ENCODE measurements at regions not wholly inside any gene's neighbourhood (a gene's known extent, or its start where the extent isn't known, plus 50 kb on each side); places are given as distances from the start of the nearest gene placed in this dataset.
"Not testable (repeated sequence)": the region's sequence is repeated elsewhere in the genome, so short reads cannot be mapped to it uniquely, and the experiment has no call there.

DNA sequence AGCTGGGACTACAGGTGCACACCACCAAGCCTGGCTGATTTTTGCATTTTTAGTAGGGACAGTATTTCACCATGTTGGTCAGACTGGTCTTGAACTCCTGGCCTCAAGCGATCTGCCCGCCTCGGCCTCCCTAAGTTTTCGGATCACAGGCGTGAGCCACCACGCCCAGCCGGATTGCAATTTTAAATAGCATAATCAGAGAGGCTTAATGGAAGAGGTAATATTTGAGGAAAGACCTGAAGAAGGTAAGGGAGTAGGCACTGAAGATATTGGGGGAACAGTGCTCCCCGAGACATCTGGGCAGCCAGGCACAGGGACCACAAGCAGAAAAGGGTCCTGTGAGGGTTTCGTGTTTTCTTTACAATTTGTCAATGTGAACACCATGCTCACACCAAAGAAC is 61.4 kb upstream of the USP6NL start:
- FAIRE-seq (no peak), DNase-seq (no peak)
- no peaks in the 10 kb centered on the region for H3K36me3 ChIP-seq (ENCODE audit: control insufficient read depth in 3 of 3, insufficient read depth in 2 of 3, low read depth in 1 of 3, low read length in 3 of 3)
- H3K27ac ChIP-seq (ENCODE audit: low read depth in 1 of 3, low read length in 2 of 3): no peak overlapping the region
- no peaks in the 10 kb centered on the region for H3K4me1 ChIP-seq (ENCODE audit: control insufficient read depth in 3 of 3, insufficient read depth in 2 of 3, low read depth in 1 of 3, low read length in 2 of 3)
- no peaks in the 10 kb centered on the region for H3K27me3 ChIP-seq (ENCODE audit: control insufficient read depth in 3 of 3, insufficient read depth in 3 of 3, low read length in 3 of 3)
- H3K9me3 ChIP-seq (ENCODE audit: control insufficient read depth in 2 of 2, insufficient read depth in 1 of 2, low read depth in 1 of 2, low read length in 1 of 2): no peaks in the 10 kb centered on the region
- no peak overlapping the region for H3K4me3 ChIP-seq (ENCODE audit: low read depth in 1 of 3, low read length in 3 of 3)
- WGBS, 3 donors: 88 to 94% (median 94%) methylated on average over 9 of the region's 9 CpGs

- Histone ChIP-seq H3K27ac (ENCODE audit: low read depth in 1 of 3, low read length in 2 of 3) (no peak overlapping the region), H3K4me3 (ENCODE audit: low read depth in 1 of 3, low read length in 3 of 3) (no peak overlapping the region), H3K4me1 (ENCODE audit: control insufficient read depth in 3 of 3, insufficient read depth in 2 of 3, low read depth in 1 of 3, low read length in 2 of 3) (no peaks in the 10 kb centered on the region), H3K36me3 (ENCODE audit: control insufficient read depth in 3 of 3, insufficient read depth in 2 of 3, low read depth in 1 of 3, low read length in 3 of 3) (no peaks in the 10 kb centered on the region), H3K27me3 (ENCODE audit: control insufficient read depth in 3 of 3, insufficient read depth in 3 of 3, low read length in 3 of 3) (no peaks in the 10 kb centered on the region), H3K9me3 (ENCODE audit: control insufficient read depth in 2 of 2, insufficient read depth in 1 of 2, low read depth in 1 of 2, low read length in 1 of 2) (no peaks in the 10 kb centered on the region)
- 46 to 70% (median 65%) methylated on average over 10 of the region's 10 CpGs for WGBS, 3 donors
- no peak for FAIRE-seq
- no peak for DNase-seq
Measured at GRCh38 chr10:11670381-11670780, 58.9 kb upstream of the USP6NL start.

DNA sequence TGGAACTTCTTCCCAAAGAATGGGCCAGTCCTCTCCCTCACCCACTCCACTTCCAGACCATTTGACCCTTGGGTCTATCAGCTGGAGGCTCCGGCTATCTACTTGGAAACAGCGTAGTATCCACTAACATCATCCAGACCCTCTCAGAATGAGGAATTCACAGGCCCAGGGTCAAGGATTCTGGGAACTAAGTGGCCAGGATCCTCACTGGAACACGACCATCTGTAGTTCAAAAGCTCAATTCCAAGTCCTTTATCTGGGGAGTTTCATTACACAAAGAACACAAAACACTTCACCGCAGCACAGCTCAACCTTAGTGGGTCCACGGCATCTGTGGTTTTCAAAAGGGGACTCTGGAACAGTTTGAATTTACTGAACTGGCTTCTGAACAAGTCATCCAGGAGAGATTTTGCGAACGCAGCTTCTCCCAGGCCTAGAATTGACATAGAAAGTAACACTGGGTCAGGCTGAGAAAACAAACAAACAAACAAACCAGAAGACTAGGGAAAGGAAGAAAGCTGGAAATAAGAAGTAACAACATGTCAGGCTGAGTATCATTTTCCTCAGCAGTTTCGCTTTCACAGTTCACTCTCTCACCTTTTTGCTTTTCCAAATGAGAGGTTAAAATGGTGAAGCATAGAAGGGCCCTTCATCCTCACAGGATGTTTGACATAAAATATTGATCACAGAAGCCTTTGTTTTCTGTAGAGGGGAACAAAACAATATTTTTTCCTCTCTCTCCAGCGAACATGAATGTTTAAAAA is 57.6 kb upstream of the USP6NL start:
- FAIRE-seq (no peak), DNase-seq (no peak)
- H3K9me3 ChIP-seq (ENCODE audit: control insufficient read depth in 2 of 2, insufficient read depth in 1 of 2, low read depth in 1 of 2, low read length in 1 of 2): no peaks in the 10 kb centered on the region
- no peak overlapping the region for H3K27ac ChIP-seq (ENCODE audit: low read depth in 1 of 3, low read length in 2 of 3)
- H3K4me3 ChIP-seq (ENCODE audit: low read depth in 1 of 3, low read length in 3 of 3): no peak overlapping the region
- no peaks in the 10 kb centered on the region for H3K4me1 ChIP-seq (ENCODE audit: control insufficient read depth in 3 of 3, insufficient read depth in 2 of 3, low read depth in 1 of 3, low read length in 2 of 3)
- no peaks in the 10 kb centered on the region for H3K27me3 ChIP-seq (ENCODE audit: control insufficient read depth in 3 of 3, insufficient read depth in 3 of 3, low read length in 3 of 3)
- no peaks in the 10 kb centered on the region for H3K36me3 ChIP-seq (ENCODE audit: control insufficient read depth in 3 of 3, insufficient read depth in 2 of 3, low read depth in 1 of 3, low read length in 3 of 3)
- WGBS, 3 donors: 68 to 80% (median 77%) methylated on average over 9 of the region's 9 CpGs

- Histone ChIP-seq H3K36me3 (ENCODE audit: control insufficient read depth in 3 of 3, insufficient read depth in 2 of 3, low read depth in 1 of 3, low read length in 3 of 3) (no peaks in the 10 kb centered on the region), H3K27ac (ENCODE audit: low read depth in 1 of 3, low read length in 2 of 3) (no peak overlapping the region), H3K27me3 (ENCODE audit: control insufficient read depth in 3 of 3, insufficient read depth in 3 of 3, low read length in 3 of 3) (no peaks in the 10 kb centered on the region), H3K9me3 (ENCODE audit: control insufficient read depth in 2 of 2, insufficient read depth in 1 of 2, low read depth in 1 of 2, low read length in 1 of 2) (no peaks in the 10 kb centered on the region), H3K4me1 (ENCODE audit: control insufficient read depth in 3 of 3, insufficient read depth in 2 of 3, low read depth in 1 of 3, low read length in 2 of 3) (no peaks in the 10 kb centered on the region), H3K4me3 (ENCODE audit: low read depth in 1 of 3, low read length in 3 of 3) (no peak overlapping the region)
- DNase-seq: no peak
- 76 to 90% (median 84%) methylated on average over 4 of the region's 4 CpGs for WGBS, 3 donors
- no peak for FAIRE-seq
Measured at GRCh38 chr10:11667756-11668155, 56.3 kb upstream of the USP6NL start.

GRCh38 chr10:11663763-11664555 is 52.5 kb upstream of the USP6NL start:
- 72 to 81% (median 81%) methylated on average over 13 of the region's 13 CpGs for WGBS, 3 donors
- no peaks in the 10 kb centered on the region for H3K36me3 ChIP-seq (ENCODE audit: control insufficient read depth in 3 of 3, insufficient read depth in 2 of 3, low read depth in 1 of 3, low read length in 3 of 3)
- no peaks in the 10 kb centered on the region for H3K27me3 ChIP-seq (ENCODE audit: control insufficient read depth in 3 of 3, insufficient read depth in 3 of 3, low read length in 3 of 3)
- peak overlapping the region in 2 of 3 donors; percentile 16 to 68 for H3K27ac ChIP-seq (ENCODE audit: low read depth in 1 of 3, low read length in 2 of 3)
- FAIRE-seq (no peak), DNase-seq (peak; percentile 37 to 51)
- no peaks in the 10 kb centered on the region for H3K4me1 ChIP-seq (ENCODE audit: control insufficient read depth in 3 of 3, insufficient read depth in 2 of 3, low read depth in 1 of 3, low read length in 2 of 3)
- H3K4me3 ChIP-seq (ENCODE audit: low read depth in 1 of 3, low read length in 3 of 3): no peak overlapping the region
- no peaks in the 10 kb centered on the region for H3K9me3 ChIP-seq (ENCODE audit: control insufficient read depth in 2 of 2, insufficient read depth in 1 of 2, low read depth in 1 of 2, low read length in 1 of 2)

DNA sequence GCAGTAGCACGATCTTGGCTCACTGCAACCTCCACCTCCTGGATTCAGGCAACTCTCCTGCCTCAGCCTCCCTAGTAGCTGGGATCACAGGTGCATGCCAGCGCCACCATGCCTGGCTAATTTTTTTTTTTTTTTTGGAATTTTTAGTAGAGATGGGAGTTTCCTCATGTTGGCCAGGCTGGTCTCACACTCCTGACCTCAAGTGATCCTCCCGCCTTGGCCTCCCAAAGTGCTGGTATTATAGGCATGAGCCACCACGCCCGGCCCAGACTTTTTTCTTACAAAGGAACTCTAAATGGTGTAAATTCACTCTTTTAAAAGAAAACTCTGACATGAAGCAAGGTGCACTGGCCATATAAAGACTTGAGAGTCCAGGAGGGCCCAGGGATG is 51.7 kb upstream of the USP6NL start:
- not testable (repeated sequence) for H3K4me3 ChIP-seq (ENCODE audit: low read depth in 1 of 3, low read length in 3 of 3); H3K36me3 ChIP-seq (ENCODE audit: control insufficient read depth in 3 of 3, insufficient read depth in 2 of 3, low read depth in 1 of 3, low read length in 3 of 3); H3K27ac ChIP-seq (ENCODE audit: low read depth in 1 of 3, low read length in 2 of 3); H3K9me3 ChIP-seq (ENCODE audit: control insufficient read depth in 2 of 2, insufficient read depth in 1 of 2, low read depth in 1 of 2, low read length in 1 of 2); H3K27me3 ChIP-seq (ENCODE audit: control insufficient read depth in 3 of 3, insufficient read depth in 3 of 3, low read length in 3 of 3); H3K4me1 ChIP-seq (ENCODE audit: control insufficient read depth in 3 of 3, insufficient read depth in 2 of 3, low read depth in 1 of 3, low read length in 2 of 3); DNase-seq; FAIRE-seq
- 97 to 99% (median 99%) methylated on average over 5 of the region's 5 CpGs for WGBS, 3 donors

DNA sequence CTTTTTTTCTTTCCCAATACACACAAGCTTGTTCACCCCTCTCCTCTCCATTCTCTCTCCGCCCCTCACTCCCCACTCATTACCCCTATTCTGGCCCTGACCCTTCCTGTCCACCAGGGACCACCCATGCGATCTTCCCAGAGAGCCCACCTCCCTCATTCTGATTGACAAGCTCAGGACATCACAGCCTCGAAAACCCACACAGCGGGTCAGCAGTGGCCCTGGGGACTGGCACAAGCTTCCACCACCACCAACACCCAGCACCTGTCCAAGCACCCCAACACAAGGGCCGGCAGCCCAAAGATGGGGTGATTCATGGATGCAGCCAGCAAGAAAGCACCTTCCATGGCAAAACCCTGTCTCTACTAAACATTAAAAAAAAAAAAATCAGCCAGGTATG is 50.0 kb upstream of the USP6NL start:
- Histone ChIP-seq H3K4me3 (ENCODE audit: low read depth in 1 of 3, low read length in 3 of 3) (no peak overlapping the region), H3K4me1 (ENCODE audit: control insufficient read depth in 3 of 3, insufficient read depth in 2 of 3, low read depth in 1 of 3, low read length in 2 of 3) (no peaks in the 10 kb centered on the region), H3K27me3 (ENCODE audit: control insufficient read depth in 3 of 3, insufficient read depth in 3 of 3, low read length in 3 of 3) (no peaks in the 10 kb centered on the region), H3K36me3 (ENCODE audit: control insufficient read depth in 3 of 3, insufficient read depth in 2 of 3, low read depth in 1 of 3, low read length in 3 of 3) (no peaks in the 10 kb centered on the region), H3K9me3 (ENCODE audit: control insufficient read depth in 2 of 2, insufficient read depth in 1 of 2, low read depth in 1 of 2, low read length in 1 of 2) (no peaks in the 10 kb centered on the region), H3K27ac (ENCODE audit: low read depth in 1 of 3, low read length in 2 of 3) (no peak overlapping the region)
- WGBS, 3 donors: 90 to 96% (median 91%) methylated on average over 5 of the region's 5 CpGs
- DNase-seq (no peak), FAIRE-seq (no peak)

Measured in small intestine (tissue), 7 donors.